ENCODE measurements at regions not wholly inside any gene's neighbourhood (a gene's known extent, or its start where the extent isn't known, plus 50 kb on each side); places are given as distances from the start of the nearest gene placed in this dataset.

- no peak for DNase-seq (ENCODE audit: low read depth, low spot score)
- Histone ChIP-seq H2AFZ (ENCODE audit: control insufficient read depth, low read length) (no peak overlapping the region), H3K4me2 (ENCODE audit: control insufficient read depth, extremely low read depth, insufficient read depth, low read depth, low read length) (no peak overlapping the region), H3K9me1 (ENCODE audit: control insufficient read depth, extremely low read depth, insufficient read depth, low read length) (no peaks in the 10 kb centered on the region), H3K4me1 (ENCODE audit: control insufficient read depth, extremely low read depth, insufficient read depth, low read length) (peaks cover 13% of the 10 kb centered on the region), H3K79me2 (ENCODE audit: control insufficient read depth, insufficient read depth, low read length) (no peaks in the 10 kb centered on the region), H3K9ac (ENCODE audit: control insufficient read depth, extremely low read depth, insufficient read depth, low read length) (no peak overlapping the region), H3K27ac (ENCODE audit: control insufficient read depth, insufficient read depth, low read length) (no peak overlapping the region), H4K20me1 (ENCODE audit: control insufficient read depth, extremely low read depth, insufficient read depth, low read length) (no peaks in the 10 kb centered on the region), H3K4me3 (ENCODE audit: control insufficient read depth in 2 of 3, extremely low read depth in 1 of 3, insufficient read depth in 2 of 3, low read depth in 1 of 3, low read length in 3 of 3) (no peak overlapping the region), H3K36me3 (ENCODE audit: control insufficient read depth in 2 of 2, extremely low read depth in 1 of 2, insufficient read depth in 2 of 2, low read length in 2 of 2) (no peaks in the 10 kb centered on the region), H3K9me3 (ENCODE audit: control insufficient read depth, low read depth, low read length) (no peaks in the 10 kb centered on the region), H3K27me3 (ENCODE audit: control insufficient read depth, extremely low read depth, insufficient read depth, low read length) (no peaks in the 10 kb centered on the region)
- no peak for FAIRE-seq
- TF ChIP-seq CTCF (optimal IDR thresholded peaks at IDR 0.05 in 1 of 3, IDR thresholded peaks at IDR 0.05 in 1 of 3, conservative IDR thresholded peaks at IDR 0.05 in 1 of 3; ENCODE audit: extremely low read depth in 1 of 3, insufficient read depth in 2 of 3, low read length in 3 of 3) = no peak
- TF ChIP-seq EZH2 (IDR thresholded peaks at IDR 0.05; ENCODE audit: low read length) = no peak
- dilution Hi-C loops (cut with MboI; ENCODE audit: extremely low pct_ligation_motif_present, low sequenced_read_pairs) = no loop called here
These were observed 365.1 kb upstream of the SLCO3A1 start for GRCh38 chr15:91488452-91488851.

- Histone ChIP-seq H3K9me1 (ENCODE audit: control insufficient read depth, extremely low read depth, insufficient read depth, low read length) (no peaks in the 10 kb centered on the region), H2AFZ (ENCODE audit: control insufficient read depth, low read length) (no peak overlapping the region), H3K9ac (ENCODE audit: control insufficient read depth, extremely low read depth, insufficient read depth, low read length) (no peak overlapping the region), H3K36me3 (ENCODE audit: control insufficient read depth in 2 of 2, extremely low read depth in 1 of 2, insufficient read depth in 2 of 2, low read length in 2 of 2) (no peaks in the 10 kb centered on the region), H3K4me1 (ENCODE audit: control insufficient read depth, extremely low read depth, insufficient read depth, low read length) (peaks cover 13% of the 10 kb centered on the region), H3K9me3 (ENCODE audit: control insufficient read depth, low read depth, low read length) (no peaks in the 10 kb centered on the region), H3K4me3 (ENCODE audit: control insufficient read depth in 2 of 3, extremely low read depth in 1 of 3, insufficient read depth in 2 of 3, low read depth in 1 of 3, low read length in 3 of 3) (no peak overlapping the region), H3K79me2 (ENCODE audit: control insufficient read depth, insufficient read depth, low read length) (no peaks in the 10 kb centered on the region), H3K27me3 (ENCODE audit: control insufficient read depth, extremely low read depth, insufficient read depth, low read length) (no peaks in the 10 kb centered on the region), H3K27ac (ENCODE audit: control insufficient read depth, insufficient read depth, low read length) (no peak overlapping the region), H4K20me1 (ENCODE audit: control insufficient read depth, extremely low read depth, insufficient read depth, low read length) (no peaks in the 10 kb centered on the region), H3K4me2 (ENCODE audit: control insufficient read depth, extremely low read depth, insufficient read depth, low read depth, low read length) (no peak overlapping the region)
- DNase-seq (ENCODE audit: low read depth, low spot score) = no peak
- no peak for TF ChIP-seq EZH2 (IDR thresholded peaks at IDR 0.05; ENCODE audit: low read length)
- TF ChIP-seq CTCF (optimal IDR thresholded peaks at IDR 0.05 in 1 of 3, IDR thresholded peaks at IDR 0.05 in 1 of 3, conservative IDR thresholded peaks at IDR 0.05 in 1 of 3; ENCODE audit: extremely low read depth in 1 of 3, insufficient read depth in 2 of 3, low read length in 3 of 3) = no peak
- dilution Hi-C loops (cut with MboI; ENCODE audit: extremely low pct_ligation_motif_present, low sequenced_read_pairs) = no loop called here
- peak; percentile 9 for FAIRE-seq
These were observed 363.3 kb upstream of the SLCO3A1 start for GRCh38 chr15:91490211-91490610.

Data from keratinocyte (primary cell).